Dendritic cell treated with granulocyte-macrophage colony-stimulating factor and Interleukin-4, amounts not matched to agents 40 ng/mL and 50 ng/mL, for 4 days (primary cell): ENCODE measurements at regions not wholly inside any gene's neighbourhood (a gene's known extent, or its start where the extent isn't known, plus 50 kb on each side); places are given as distances from the start of the nearest gene placed in this dataset.
"Not testable (repeated sequence)": the region's sequence is repeated elsewhere in the genome, so short reads cannot be mapped to it uniquely, and the experiment has no call there.

ENCODE experiments used
- H3K27ac Mint-ChIP-seq: one replicate; pipeline ENCODE4 v1.8.0; 2022; ENCODE audit warnings: mild to moderate bottlenecking, mixed read lengths
- H3K27me3 Mint-ChIP-seq: one replicate; pipeline ENCODE4 v1.8.0; 2022; ENCODE audit warnings: mild to moderate bottlenecking, mixed read lengths
- H3K36me3 Mint-ChIP-seq: one replicate; pipeline ENCODE4 v1.8.0; 2022; ENCODE audit warnings: low read depth, mixed read lengths
- H3K4me1 Mint-ChIP-seq: one replicate; pipeline ENCODE4 v1.8.0; 2022; ENCODE audit warnings: low read depth, mixed read lengths
- H3K4me3 Mint-ChIP-seq: one replicate; pipeline ENCODE4 v1.8.0; 2022; ENCODE audit warnings: mild to moderate bottlenecking, moderate library complexity, mixed read lengths
- H3K9me3 Mint-ChIP-seq: one replicate; pipeline ENCODE4 v1.8.0; 2022; ENCODE audit warnings: mixed read lengths
- intact Hi-C: fragments of 100-400 bp; cut with micrococcal nuclease; formaldehyde crosslinking; loops from one replicate; pipeline ENCODE4 v1.15.0; 2022

- Mint-ChIP-seq H3K27ac (no peak overlapping the region), H3K27me3 (no peaks in the 10 kb centered on the region), H3K36me3 (no peaks in the 10 kb centered on the region), H3K4me1 (no peaks in the 10 kb centered on the region), H3K9me3 (peaks cover 7% of the 10 kb centered on the region), H3K4me3 (peak overlapping the region; percentile 48)
- intact Hi-C loops: no loop called here
Measured at GRCh38 chr13:88704600-88705275, 1033.6 kb downstream of the SLITRK5 start.

GRCh38 chr13:88707646-88708045, 1036.5 kb downstream of the SLITRK5 start:
- Mint-ChIP-seq H3K27ac (no peak overlapping the region), H3K9me3 (peaks cover 9% of the 10 kb centered on the region), H3K4me1 (no peaks in the 10 kb centered on the region), H3K27me3 (no peaks in the 10 kb centered on the region), H3K36me3 (no peaks in the 10 kb centered on the region), H3K4me3 (no peak overlapping the region)
- intact Hi-C loops: no loop called here

- H3K9me3 Mint-ChIP-seq: peaks cover 43% of the 10 kb centered on the region
- H3K36me3 Mint-ChIP-seq: no peaks in the 10 kb centered on the region
- H3K27ac Mint-ChIP-seq: no peak overlapping the region
- no peak overlapping the region for H3K4me3 Mint-ChIP-seq
- no peaks in the 10 kb centered on the region for H3K4me1 Mint-ChIP-seq
- intact Hi-C loops: no loop called here
- no peaks in the 10 kb centered on the region for H3K27me3 Mint-ChIP-seq
Measured at GRCh38 chr13:88717946-88718345, 1046.8 kb downstream of the SLITRK5 start.

GRCh38 chr13:88718781-88719180, 1047.6 kb downstream of the SLITRK5 start:
- H3K4me3 Mint-ChIP-seq: no peak overlapping the region
- H3K27me3 Mint-ChIP-seq: no peaks in the 10 kb centered on the region
- no peaks in the 10 kb centered on the region for H3K36me3 Mint-ChIP-seq
- no peaks in the 10 kb centered on the region for H3K4me1 Mint-ChIP-seq
- intact Hi-C loops: no loop called here
- H3K9me3 Mint-ChIP-seq: peaks cover 51% of the 10 kb centered on the region
- no peak overlapping the region for H3K27ac Mint-ChIP-seq

GRCh38 chr13:88726075-88726474, 1054.9 kb downstream of the SLITRK5 start:
- Mint-ChIP-seq H3K36me3 (no peaks in the 10 kb centered on the region), H3K9me3 (peaks cover 65% of the 10 kb centered on the region), H3K4me3 (no peak overlapping the region), H3K27ac (no peak overlapping the region), H3K27me3 (no peaks in the 10 kb centered on the region), H3K4me1 (no peaks in the 10 kb centered on the region)
- intact Hi-C loops: no loop called here

GRCh38 chr13:88727236-88727635, 1056.1 kb downstream of the SLITRK5 start:
- H3K4me1 Mint-ChIP-seq, H3K27me3 Mint-ChIP-seq, H3K36me3 Mint-ChIP-seq, intact Hi-C loops, H3K27ac Mint-ChIP-seq, H3K4me3 Mint-ChIP-seq: not testable (repeated sequence)
- peaks cover 64% of the 10 kb centered on the region for H3K9me3 Mint-ChIP-seq

GRCh38 chr13:88729605-88730004, 1058.4 kb downstream of the SLITRK5 start:
- H3K36me3 Mint-ChIP-seq: no peaks in the 10 kb centered on the region
- no peaks in the 10 kb centered on the region for H3K27me3 Mint-ChIP-seq
- H3K4me1 Mint-ChIP-seq: no peaks in the 10 kb centered on the region
- intact Hi-C loops: no loop called here
- no peak overlapping the region for H3K4me3 Mint-ChIP-seq
- H3K9me3 Mint-ChIP-seq: peaks cover 41% of the 10 kb centered on the region
- H3K27ac Mint-ChIP-seq: no peak overlapping the region

GRCh38 chr13:88736026-88736425, 1064.9 kb downstream of the SLITRK5 start:
- Mint-ChIP-seq H3K27me3 (no peaks in the 10 kb centered on the region), H3K27ac (no peak overlapping the region), H3K36me3 (no peaks in the 10 kb centered on the region), H3K4me1 (no peaks in the 10 kb centered on the region), H3K9me3 (peaks cover 17% of the 10 kb centered on the region), H3K4me3 (no peak overlapping the region)
- intact Hi-C loops: no loop called here

- H3K4me3 Mint-ChIP-seq: no peak overlapping the region
- H3K9me3 Mint-ChIP-seq: peaks cover 25% of the 10 kb centered on the region
- intact Hi-C loops: no loop called here
- H3K36me3 Mint-ChIP-seq: no peaks in the 10 kb centered on the region
- no peaks in the 10 kb centered on the region for H3K27me3 Mint-ChIP-seq
- H3K27ac Mint-ChIP-seq: no peak overlapping the region
- no peaks in the 10 kb centered on the region for H3K4me1 Mint-ChIP-seq
Measured at GRCh38 chr13:88739195-88739594, 1068.0 kb downstream of the SLITRK5 start.

GRCh38 chr13:88744289-88744688, 1073.1 kb downstream of the SLITRK5 start:
- Mint-ChIP-seq H3K4me3 (no peak overlapping the region), H3K9me3 (peaks cover 11% of the 10 kb centered on the region), H3K27ac (no peak overlapping the region), H3K36me3 (no peaks in the 10 kb centered on the region), H3K4me1 (no peaks in the 10 kb centered on the region), H3K27me3 (no peaks in the 10 kb centered on the region)
- intact Hi-C loops: no loop called here

- peaks cover 8% of the 10 kb centered on the region for H3K9me3 Mint-ChIP-seq
- no peaks in the 10 kb centered on the region for H3K27me3 Mint-ChIP-seq
Measured at GRCh38 chr13:88745011-88745410, 1073.8 kb downstream of the SLITRK5 start.

GRCh38 chr13:88752041-88752440, 1080.9 kb downstream of the SLITRK5 start:
- intact Hi-C loops: no loop called here
- Mint-ChIP-seq H3K4me3 (no peak overlapping the region), H3K36me3 (no peaks in the 10 kb centered on the region), H3K27ac (no peak overlapping the region), H3K27me3 (no peaks in the 10 kb centered on the region), H3K4me1 (no peaks in the 10 kb centered on the region), H3K9me3 (peaks cover 5% of the 10 kb centered on the region)

More at GRCh38 chr13:88745011-88745410, 1073.8 kb downstream of the SLITRK5 start:
- no peak overlapping the region for H3K27ac Mint-ChIP-seq
- no peak overlapping the region for H3K4me3 Mint-ChIP-seq
- H3K4me1 Mint-ChIP-seq: no peaks in the 10 kb centered on the region
- H3K36me3 Mint-ChIP-seq: no peaks in the 10 kb centered on the region
- intact Hi-C loops: no loop called here

- Mint-ChIP-seq H3K4me3 (no peak overlapping the region), H3K27me3 (no peaks in the 10 kb centered on the region), H3K4me1 (no peaks in the 10 kb centered on the region), H3K36me3 (no peaks in the 10 kb centered on the region), H3K9me3 (peaks cover 18% of the 10 kb centered on the region), H3K27ac (no peak overlapping the region)
- intact Hi-C loops: no loop called here
Measured at GRCh38 chr13:88754141-88754540, 1083.0 kb downstream of the SLITRK5 start.

GRCh38 chr13:88761145-88761544, 1090.0 kb downstream of the SLITRK5 start:
- Mint-ChIP-seq H3K4me3 (no peak overlapping the region), H3K36me3 (no peaks in the 10 kb centered on the region), H3K27ac (no peak overlapping the region), H3K9me3 (peaks cover 26% of the 10 kb centered on the region), H3K27me3 (no peaks in the 10 kb centered on the region), H3K4me1 (no peaks in the 10 kb centered on the region)
- intact Hi-C loops: no loop called here

GRCh38 chr13:88764103-88764502, 1092.9 kb downstream of the SLITRK5 start:
- peaks cover 8% of the 10 kb centered on the region for H3K9me3 Mint-ChIP-seq

More at GRCh38 chr13:88764103-88764502, 1092.9 kb downstream of the SLITRK5 start:
- H3K27ac Mint-ChIP-seq: no peak overlapping the region
- H3K4me1 Mint-ChIP-seq: no peaks in the 10 kb centered on the region
- intact Hi-C loops: no loop called here
- no peaks in the 10 kb centered on the region for H3K36me3 Mint-ChIP-seq
- H3K4me3 Mint-ChIP-seq: no peak overlapping the region
- no peaks in the 10 kb centered on the region for H3K27me3 Mint-ChIP-seq
